ENCODE measurements at regions not wholly inside any gene's neighbourhood (a gene's known extent, or its start where the extent isn't known, plus 50 kb on each side); places are given as distances from the start of the nearest gene placed in this dataset.

GRCh38 chr13:59441596-59442280, 722.0 kb downstream of the DIAPH3 start:
- no peak for DNase-seq

GRCh38 chr13:59442461-59442860, 721.3 kb downstream of the DIAPH3 start:
- no peak for DNase-seq

- DNase-seq = no peak
Observed at GRCh38 chr13:59442944-59443486, 720.7 kb downstream of the DIAPH3 start.

DNA sequence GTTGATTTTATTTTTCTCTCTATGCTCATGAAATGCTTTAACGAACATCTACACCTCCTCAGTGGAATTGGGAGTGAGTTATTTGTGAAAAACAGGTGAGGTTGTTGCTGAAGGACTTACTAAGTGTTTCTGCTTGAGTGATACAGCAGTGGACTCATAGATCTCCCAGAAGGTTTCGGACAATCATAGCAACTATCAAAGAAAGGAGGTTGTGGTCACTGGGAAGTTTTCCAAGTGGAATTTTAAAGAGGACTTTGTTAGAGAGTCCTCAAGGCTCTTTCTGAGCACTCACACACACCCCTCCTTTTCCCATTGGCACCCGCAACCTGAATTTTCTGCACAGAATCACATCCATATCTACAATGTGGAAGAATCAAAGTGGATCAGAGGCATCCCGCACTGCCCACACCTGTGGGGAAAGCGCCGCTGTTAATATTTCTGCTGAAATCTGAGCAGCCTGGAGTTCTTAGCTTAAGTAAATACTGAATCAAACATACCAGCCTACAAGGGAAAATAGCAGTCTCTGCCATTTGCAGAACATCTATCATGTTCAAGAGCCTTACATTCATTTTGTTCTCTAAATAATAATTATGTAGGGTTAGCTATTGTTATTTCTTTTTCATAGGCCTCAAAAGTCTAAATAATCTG, 719.4 kb downstream of the DIAPH3 start:
- DNase-seq = no peak

DNA sequence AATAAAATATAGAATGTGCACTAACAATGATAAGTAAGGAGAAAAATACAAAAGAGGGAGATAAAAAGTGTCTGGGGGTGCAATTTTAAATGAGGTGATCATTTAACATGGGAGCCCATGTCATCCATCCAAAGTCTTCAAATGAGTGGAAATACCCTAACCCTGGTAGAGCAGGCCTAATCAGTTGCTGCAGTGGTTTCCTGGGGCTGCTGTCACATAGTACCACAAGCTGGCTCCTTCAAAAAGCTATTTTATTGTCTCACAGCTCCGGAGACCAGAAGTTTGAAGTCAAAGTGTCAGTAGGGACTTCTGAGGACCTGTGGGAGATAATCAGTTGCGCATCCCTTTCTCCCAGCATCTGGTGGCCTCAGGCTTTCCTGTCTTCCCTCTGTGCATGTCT, 717.9 kb downstream of the DIAPH3 start:
- DNase-seq = no peak

- no peak for DNase-seq
Observed at GRCh38 chr13:59446391-59446790, 717.3 kb downstream of the DIAPH3 start.

- DNase-seq = no peak
Observed at GRCh38 chr13:59447031-59447430, 716.7 kb downstream of the DIAPH3 start.

DNA sequence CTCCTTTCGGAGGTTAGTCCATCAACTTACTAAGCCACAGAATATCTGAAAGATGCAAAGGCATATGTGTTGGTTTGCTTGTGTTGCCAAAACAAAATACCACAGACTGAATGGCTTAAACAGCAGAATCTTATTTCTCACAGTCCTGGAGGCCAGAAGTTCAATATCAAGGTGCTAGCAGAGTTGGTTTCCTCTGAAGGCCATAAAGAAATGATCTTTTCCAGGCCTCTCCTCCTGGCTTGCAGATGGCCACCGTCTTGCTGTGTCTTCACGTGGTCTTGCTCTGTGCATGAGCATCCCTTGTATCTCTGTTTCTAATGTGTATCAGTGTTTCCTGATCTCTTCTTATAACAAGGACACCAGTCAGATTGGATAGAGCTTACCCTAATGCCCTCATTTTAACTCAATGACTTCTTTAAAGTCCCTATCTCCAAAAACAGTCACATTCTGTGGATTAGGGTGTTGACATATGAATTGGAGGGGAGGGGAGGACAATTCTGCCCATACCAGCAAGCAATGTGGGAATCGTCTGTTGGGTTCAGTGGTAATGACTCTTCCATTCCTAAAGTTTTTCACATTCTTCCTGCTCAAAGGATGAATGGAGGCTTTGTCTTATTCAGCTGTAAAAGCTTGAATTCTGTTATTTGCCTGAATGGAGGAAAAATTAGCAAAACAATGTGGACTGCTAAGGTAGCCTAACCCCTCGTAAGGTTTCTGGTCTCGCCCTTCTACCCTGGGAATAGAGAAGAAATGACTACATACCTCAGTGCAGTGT, 715.7 kb downstream of the DIAPH3 start:
- DNase-seq = no peak

DNA sequence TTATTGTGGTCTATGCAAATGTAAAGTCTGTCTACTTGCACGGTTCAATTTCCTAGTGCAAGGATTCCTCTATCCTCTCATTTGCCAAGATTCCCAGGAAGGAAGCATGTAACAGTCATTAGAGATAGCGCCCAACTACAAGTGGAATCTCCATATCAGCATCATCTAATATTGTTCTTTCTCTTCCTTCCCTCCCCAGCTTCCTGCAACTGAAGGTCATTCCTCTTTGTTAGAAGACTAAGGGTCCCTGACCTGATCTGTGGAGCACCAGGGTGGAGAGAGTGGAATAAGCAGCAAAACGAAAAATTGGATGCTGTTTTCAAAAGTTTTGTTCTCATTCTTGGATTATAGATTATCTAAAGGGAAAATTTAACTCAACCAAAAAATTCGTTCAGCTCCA, 714.0 kb downstream of the DIAPH3 start:
- no peak for DNase-seq

DNA sequence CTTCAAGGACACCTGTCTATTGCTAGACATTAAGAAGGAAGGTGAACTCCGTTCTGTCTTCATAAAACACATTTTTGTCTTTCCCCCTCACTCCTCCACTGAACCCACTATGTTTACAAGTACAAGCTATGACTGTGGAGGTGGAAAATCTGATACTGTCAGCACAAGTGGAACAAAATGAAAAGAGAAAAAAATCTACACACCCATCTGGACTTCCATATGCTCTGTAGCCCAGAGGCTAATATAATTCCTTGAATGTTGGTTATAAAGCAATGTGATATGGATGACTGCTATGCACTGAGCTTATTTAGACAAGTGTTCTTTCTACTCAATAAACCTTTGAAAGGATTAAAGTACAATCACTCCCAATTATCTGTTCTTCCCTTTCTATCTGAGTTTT, 713.5 kb downstream of the DIAPH3 start:
- no peak for DNase-seq

- no peak for DNase-seq
Observed at GRCh38 chr13:59451236-59451635, 712.5 kb downstream of the DIAPH3 start.

- DNase-seq = no peak
Observed at GRCh38 chr13:59452189-59452890, 711.4 kb downstream of the DIAPH3 start.

DNA sequence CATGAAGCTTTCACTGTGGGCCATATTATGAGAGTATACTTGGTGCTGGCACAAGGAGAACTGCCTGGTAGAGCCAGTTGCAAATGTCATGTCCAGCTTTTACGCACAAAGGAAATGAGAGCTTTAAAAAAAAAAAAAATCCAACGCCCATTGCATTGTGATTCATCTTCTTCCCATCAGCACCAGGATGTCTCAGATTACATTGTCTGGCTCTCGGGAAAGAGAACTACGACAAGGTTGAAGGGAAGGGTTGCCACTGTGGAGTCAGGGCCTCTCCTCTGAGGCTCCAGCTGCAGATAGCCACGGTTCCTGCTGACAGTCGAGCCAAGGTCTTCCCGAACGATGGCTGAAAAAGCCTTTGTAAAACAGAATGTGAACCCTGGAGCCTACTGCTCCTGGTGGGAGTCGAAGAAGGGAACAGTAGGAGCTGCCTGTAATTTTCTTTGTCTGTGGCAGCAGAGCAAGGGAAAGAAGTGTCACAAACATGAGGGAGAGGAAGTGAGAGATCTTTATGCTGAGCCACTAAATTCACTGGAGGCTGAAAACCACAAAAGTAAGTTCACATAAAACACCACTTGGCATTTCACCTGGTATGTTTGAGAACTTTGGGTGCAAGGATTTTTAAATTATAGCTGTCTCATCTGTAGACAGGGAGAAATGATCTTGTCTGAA, 704.7 kb downstream of the DIAPH3 start:
- DNase-seq = peak; percentile 37

GRCh38 chr13:59459972-59460371, 703.8 kb downstream of the DIAPH3 start:
- DNase-seq = no peak

DNA sequence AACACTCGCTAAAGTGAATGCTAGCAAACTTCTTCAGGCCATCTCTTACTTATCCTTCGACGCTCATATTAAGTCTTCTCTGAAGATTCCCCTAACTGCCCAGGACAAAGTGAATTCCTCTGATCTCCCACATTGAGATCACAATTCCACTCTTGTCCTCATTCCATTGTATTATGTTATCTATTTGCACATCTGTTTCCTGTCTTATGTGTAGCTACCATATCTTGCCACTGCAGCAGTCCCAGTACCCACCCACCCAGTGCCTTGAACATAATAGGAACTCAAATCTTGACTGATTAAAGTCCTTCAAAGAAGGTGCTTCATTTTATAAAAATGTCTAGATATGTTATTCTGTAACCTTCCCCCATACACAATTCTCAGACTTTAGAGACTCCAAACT, 702.3 kb downstream of the DIAPH3 start:
- no peak for DNase-seq

DNA sequence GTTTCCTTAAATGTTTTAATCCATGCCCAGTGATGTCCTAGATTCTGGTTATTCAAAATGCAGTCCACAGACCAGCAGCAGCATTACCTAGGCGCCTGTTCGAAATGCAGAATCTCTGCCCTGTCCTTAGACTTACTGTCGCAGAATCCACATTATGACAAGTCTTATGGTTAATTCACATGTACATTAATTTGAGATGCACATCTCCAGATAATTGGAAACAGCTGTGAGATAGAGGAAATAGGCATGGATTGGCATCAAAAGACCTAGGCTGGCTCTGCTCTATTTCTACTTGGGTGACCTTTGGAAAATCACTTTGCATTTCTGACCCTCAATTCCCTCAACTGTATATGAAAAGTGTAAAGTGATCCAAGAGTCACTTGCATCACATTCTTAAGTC, 700.7 kb downstream of the DIAPH3 start:
- DNase-seq = no peak

- DNase-seq = no peak
Observed at GRCh38 chr13:59464926-59465325, 698.8 kb downstream of the DIAPH3 start.

DNA sequence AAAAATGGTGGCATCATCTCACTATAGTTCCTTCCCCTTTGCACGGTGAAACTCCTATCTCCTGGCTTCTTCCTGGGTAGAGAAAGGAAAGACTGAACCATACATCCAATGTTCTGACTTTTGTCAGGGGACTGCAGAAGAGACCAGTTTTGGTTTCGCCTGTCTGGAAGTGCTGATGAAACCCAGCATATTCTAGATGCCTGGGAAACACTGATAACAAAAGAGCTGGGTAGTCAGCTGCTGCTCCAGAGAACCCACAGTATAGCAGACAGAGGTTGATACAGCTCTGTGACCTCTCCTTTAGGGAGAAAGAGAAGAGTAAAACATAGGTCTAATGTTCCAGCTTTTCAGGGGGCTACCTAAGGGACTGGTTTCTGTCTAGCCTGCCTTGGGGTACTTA, 695.3 kb downstream of the DIAPH3 start:
- DNase-seq = no peak

DNA sequence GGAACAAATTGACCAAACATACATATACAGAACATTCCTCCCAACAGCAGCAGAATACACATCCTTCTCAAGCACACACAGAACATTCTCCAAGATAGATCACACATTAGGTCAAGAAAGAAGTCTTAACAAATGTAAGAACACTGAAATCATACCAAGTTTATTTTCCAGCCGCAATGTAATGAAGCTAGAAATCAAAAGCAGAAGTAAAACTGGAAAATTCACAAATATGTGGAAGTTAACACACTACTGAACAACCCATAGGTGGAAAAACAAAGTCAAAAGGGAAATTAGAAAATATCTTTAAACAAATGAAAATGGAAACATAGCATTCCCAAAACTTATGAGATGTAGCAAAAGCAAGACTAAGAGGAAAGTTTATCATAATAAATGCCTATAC, 692.6 kb downstream of the DIAPH3 start:
- no peak for DNase-seq

- DNase-seq = no peak
Observed at GRCh38 chr13:59472134-59472533, 691.6 kb downstream of the DIAPH3 start.

- no peak for DNase-seq
Observed at GRCh38 chr13:59474696-59475095, 689.0 kb downstream of the DIAPH3 start.

GRCh38 chr13:59475911-59476310, 687.8 kb downstream of the DIAPH3 start:
- DNase-seq = no peak

- DNase-seq = no peak
Observed at GRCh38 chr13:59476366-59476765, 687.4 kb downstream of the DIAPH3 start.
